ENCODE measurements at regions not wholly inside any gene's neighbourhood (a gene's known extent, or its start where the extent isn't known, plus 50 kb on each side); places are given as distances from the start of the nearest gene placed in this dataset.

DNA sequence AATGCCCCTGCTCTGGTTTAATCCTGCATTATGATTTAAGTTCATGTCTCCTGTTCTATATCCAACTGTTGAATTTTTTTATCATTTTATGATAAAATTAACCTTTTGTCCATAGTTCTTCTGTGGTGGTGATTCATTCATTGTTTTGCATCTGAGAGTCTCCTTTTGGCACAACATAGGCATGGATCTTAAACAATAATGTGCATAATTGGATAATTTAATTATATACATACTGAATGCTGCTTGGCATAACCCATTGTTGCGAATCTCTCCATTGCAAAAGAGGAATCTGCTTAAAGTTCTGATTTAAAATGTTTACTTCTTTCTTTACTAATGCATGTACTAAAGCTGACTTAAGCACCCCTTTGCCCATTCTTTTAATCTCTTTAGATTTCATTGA lies 2788.4 kb downstream of the PCDH9 start:
- ChIA-PET CTCF (no interaction called here), POLR2A (no interaction called here)
- TF ChIP-seq, protein P1, sequence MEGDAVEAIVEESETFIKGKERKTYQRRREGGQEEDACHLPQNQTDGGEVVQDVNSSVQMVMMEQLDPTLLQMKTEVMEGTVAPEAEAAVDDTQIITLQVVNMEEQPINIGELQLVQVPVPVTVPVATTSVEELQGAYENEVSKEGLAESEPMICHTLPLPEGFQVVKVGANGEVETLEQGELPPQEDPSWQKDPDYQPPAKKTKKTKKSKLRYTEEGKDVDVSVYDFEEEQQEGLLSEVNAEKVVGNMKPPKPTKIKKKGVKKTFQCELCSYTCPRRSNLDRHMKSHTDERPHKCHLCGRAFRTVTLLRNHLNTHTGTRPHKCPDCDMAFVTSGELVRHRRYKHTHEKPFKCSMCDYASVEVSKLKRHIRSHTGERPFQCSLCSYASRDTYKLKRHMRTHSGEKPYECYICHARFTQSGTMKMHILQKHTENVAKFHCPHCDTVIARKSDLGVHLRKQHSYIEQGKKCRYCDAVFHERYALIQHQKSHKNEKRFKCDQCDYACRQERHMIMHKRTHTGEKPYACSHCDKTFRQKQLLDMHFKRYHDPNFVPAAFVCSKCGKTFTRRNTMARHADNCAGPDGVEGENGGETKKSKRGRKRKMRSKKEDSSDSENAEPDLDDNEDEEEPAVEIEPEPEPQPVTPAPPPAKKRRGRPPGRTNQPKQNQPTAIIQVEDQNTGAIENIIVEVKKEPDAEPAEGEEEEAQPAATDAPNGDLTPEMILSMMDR (IDR thresholded peaks at IDR 0.05; ENCODE audit: insufficient read depth, low read length, missing control alignments), result no peak
- DNase-seq (ENCODE audit: low read depth, low spot score), result no peak
- H3K4me3 ChIP-seq (ENCODE audit: low read depth, low read length), result no peak overlapping the region

DNA sequence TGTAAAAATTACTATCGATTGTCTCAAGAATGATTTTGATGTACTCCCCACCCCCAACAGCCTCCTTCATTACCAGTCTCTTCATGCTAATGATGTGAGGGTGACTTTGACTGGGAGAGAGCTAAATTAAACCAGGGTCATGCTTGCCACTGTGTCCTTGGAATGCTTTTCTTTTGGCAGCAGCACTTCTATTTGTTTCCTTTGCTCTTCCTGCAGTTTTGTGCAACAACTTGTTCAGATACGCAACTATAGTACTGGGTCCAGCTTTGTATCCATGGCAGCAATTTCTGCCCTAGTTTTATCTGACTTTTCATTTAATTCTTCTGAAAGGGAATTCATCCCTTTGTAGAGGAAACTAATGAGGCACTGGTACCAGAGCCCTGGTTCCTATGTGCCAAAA lies 2792.1 kb downstream of the PCDH9 start:
- H3K4me3 ChIP-seq (ENCODE audit: low read depth, low read length), result no peak overlapping the region
- CTCF ChIA-PET, result no interaction called here
- TF ChIP-seq, protein P1 (IDR thresholded peaks at IDR 0.05; ENCODE audit: insufficient read depth, low read length, missing control alignments), result no peak
- DNase-seq (ENCODE audit: low read depth, low spot score), result no peak
- POLR2A ChIA-PET, result no interaction called here

DNA sequence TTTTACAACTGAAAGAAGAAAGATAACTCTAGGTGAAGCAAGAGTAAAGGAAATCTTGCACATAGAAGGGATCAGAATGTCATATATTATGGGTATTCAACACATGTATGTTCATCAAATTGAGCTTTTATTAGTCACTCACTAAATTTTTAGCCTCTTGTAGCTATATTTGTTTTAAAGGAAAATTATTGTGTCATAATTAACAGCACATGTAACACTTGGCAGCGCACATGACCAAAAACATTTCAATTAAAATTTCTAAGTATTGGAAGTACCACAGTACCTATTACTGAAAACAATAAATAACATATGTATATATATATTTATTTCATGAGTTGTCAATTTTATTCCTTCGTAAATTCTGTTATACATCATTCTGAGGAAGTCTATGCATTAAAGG lies 2800.4 kb downstream of the PCDH9 start:
- TF ChIP-seq, protein P1 (IDR thresholded peaks at IDR 0.05; ENCODE audit: insufficient read depth, low read length, missing control alignments), result no peak
- no peak for DNase-seq (ENCODE audit: low read depth, low spot score)
- ChIA-PET POLR2A (no interaction called here), CTCF (no interaction called here)
- no peak overlapping the region for H3K4me3 ChIP-seq (ENCODE audit: low read depth, low read length)

DNA sequence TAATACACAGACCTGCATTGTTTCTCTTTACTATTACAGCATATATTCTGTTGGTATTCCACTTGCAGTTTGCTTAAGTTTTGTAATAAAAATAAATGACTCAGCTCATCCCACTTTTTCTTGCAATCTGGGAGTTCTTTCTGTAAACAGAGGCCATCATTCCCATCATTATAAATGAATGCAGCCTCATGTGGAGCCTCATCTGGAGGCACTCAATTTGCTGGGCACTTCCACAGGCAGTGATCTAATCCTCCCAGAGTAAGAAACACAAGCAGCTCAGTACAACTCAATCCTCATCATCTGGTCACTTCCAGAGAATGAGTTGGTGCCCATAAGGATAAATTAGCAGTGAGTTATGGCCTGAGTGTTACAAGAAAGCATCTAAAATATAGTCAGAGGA lies 2801.9 kb downstream of the PCDH9 start:
- ChIA-PET CTCF (no interaction called here), POLR2A (no interaction called here)
- H3K4me3 ChIP-seq (ENCODE audit: low read depth, low read length), result no peak overlapping the region
- TF ChIP-seq, protein P1 (IDR thresholded peaks at IDR 0.05; ENCODE audit: insufficient read depth, low read length, missing control alignments), result no peak
- DNase-seq (ENCODE audit: low read depth, low spot score), result no peak

DNA sequence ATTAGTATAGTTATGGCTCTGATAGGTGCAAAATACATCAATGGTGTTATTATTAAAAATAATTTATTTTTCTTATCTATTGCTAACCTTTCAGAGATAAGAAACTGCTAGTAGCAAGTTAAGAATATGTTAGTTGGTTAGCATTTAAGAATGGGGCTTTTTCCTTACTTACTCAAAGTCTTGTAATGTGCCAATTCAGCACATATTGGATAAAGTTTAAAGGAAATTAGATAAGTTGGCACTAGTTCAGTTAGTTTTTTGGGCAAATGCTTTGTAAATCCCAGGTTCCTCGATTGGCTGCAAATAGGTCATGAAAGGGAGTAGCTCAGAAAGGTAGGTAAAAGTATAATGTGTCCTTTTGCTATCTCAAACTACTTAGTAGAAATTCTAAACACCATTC lies 2806.7 kb downstream of the PCDH9 start:
- ChIA-PET POLR2A (no interaction called here), CTCF (no interaction called here)
- no peak overlapping the region for H3K4me3 ChIP-seq (ENCODE audit: low read depth, low read length)
- no peak for DNase-seq (ENCODE audit: low read depth, low spot score)
- TF ChIP-seq, protein P1 (IDR thresholded peaks at IDR 0.05; ENCODE audit: insufficient read depth, low read length, missing control alignments), result no peak

DNA sequence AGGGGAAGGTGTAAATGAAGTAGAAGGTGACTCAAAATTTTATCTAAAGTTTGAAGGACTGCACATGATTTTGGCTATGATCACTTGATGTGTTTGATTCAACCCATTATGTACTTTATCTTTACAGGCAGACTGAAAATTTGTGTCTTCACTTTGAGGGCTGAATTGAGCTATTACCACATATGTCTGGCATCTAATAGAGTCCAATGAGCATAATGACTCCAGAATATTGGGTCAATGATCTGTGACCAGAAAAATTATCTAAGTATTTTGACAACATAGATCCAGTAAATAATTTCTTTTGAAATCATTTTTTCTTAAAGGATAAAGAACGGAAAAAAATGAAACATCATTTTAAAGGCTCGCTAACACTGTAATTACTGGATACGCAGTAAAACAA lies 2810.0 kb downstream of the PCDH9 start:
- TF ChIP-seq, protein P1 (IDR thresholded peaks at IDR 0.05; ENCODE audit: insufficient read depth, low read length, missing control alignments), result no peak
- no peak overlapping the region for H3K4me3 ChIP-seq (ENCODE audit: low read depth, low read length)
- POLR2A ChIA-PET, result no interaction called here
- CTCF ChIA-PET, result interaction anchor here (0.6 kb wide), 1 partner anchor 937 kb away, joined by 4 read pairs; no protein-coding TSS in a partner anchor
- no peak for DNase-seq (ENCODE audit: low read depth, low spot score)
